Activated CD4-positive, CD25-positive, alpha-beta regulatory T cell treated with anti-CD3 and anti-CD28 coated beads, Interleukin-2, amount 50 U/mL, for 24 hours (primary cell): ENCODE measurements at regions not wholly inside any gene's neighbourhood (a gene's known extent, or its start where the extent isn't known, plus 50 kb on each side); places are given as distances from the start of the nearest gene placed in this dataset.

Source experiments
- ATAC-seq, 2 donors: fragments of 150-1000 bp; cut with Tn5 transposase; one replicate each; pipeline ENCODE4 v1.10.0; 2021; ENCODE audit warnings: mild to moderate bottlenecking in 1 of 2, moderate library complexity in 1 of 2

GRCh38 chr21:27839512-27840115 lies 872.7 kb upstream of the ADAMTS5 start:
- ATAC-seq: no peak

DNA sequence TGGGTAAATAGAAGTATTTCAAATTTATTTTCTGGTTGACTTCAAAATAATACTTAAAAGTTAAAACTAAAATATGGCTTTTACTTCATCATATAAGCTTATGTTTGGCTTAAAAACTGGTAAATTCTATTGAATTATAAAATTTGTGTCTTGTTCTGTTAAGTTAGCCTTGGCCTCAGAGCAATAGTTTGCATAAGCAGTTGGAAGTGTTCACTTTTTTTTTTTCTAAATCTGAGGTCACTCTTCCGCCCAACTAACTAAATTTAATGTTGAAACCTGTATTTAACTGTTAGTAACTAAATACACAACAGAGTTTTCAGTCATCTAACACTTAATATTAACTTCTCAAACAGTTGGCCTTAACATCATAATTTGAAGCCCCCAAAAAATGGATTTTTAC lies 871.7 kb upstream of the ADAMTS5 start:
- no peak for ATAC-seq

DNA sequence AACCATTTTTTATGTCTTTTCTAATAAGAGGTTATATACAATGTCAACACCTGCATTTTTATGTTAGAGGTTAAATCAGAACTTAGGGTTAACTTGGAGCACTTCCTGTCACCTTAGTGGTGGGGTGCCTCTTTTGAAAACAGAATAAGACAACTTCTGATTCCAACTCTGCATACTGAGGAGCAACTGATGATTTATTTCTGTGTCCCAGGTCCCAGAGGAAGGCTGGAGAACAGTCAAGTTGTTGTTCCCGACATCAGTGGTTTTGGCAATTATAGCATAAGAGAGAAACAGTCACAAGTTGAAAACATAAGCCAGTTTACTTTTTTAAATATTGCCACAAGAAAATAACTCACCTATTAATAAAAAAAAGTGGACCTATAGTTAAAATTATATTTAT lies 871.0 kb upstream of the ADAMTS5 start:
- no peak for ATAC-seq

- no peak for ATAC-seq
Observed at GRCh38 chr21:27833298-27833697, 866.4 kb upstream of the ADAMTS5 start.

DNA sequence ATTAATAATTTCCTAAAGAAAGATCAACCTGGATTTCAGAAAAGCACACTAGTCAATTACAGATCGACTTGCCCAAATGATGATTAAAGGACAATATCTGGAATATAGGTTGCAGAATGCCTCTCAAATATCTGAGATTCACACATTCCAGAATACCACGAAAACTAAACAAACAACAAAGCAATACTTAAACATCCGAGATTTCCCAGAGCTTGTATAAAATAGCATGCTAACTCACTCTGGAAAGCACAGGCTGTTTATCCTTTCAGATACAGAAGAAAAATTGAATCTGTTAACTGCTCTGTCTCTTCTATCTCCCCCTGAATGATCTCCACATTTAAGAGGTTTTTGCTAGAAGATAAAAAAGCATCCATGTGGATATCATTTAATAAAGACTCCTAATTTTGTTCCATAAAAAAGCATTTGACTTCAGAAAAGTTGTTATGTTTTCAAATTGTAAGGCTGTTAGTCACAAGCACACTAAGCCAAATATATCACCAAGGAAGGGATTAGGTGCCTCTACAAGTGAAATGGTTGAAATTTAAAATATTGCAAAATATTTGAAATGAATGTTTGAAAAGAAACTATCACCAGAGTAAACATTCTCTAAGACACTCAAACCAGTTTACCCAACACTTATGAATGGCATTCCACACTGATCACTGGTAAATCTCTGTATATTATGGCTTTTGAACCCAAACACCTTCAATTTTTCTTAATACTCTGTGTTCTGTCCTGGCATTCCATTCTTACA lies 865.1 kb upstream of the ADAMTS5 start:
- ATAC-seq: no peak

DNA sequence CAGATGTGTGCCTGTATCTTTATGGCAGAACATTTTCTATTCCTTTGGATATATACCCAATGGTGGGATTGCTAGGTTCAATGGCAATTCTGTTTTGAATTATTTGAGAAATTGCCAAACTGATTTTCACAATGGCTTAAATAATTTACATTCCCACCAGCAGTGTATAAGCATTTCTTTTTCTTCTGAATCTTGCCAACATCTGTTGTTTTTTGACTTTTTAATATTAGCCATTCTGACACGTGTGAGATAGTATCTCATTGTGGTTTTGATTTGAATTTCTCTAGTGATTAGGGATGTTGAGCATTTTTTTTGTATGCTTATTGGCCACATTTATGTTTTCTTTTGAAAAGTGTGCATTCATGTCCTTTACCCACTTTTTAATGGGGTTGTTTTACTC lies 864.3 kb upstream of the ADAMTS5 start:
- ATAC-seq: no peak

DNA sequence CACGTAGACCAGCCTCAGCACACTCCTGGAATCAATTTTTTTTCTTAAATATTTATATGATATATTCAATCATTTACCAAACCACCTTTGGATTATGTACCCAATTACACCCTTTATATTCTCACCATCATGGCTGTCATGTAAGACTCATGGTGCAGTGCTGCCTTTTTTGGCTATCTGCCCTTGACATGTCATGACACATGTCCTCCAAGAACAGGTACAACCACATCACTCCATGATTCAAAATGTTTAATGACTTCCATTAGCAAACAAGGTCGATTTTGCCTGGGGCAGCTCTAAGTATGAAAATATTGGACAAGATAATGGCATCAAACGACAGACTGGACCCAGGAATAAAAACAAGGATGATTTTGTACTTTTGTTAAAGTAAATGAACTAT lies 861.1 kb upstream of the ADAMTS5 start:
- ATAC-seq: no peak

DNA sequence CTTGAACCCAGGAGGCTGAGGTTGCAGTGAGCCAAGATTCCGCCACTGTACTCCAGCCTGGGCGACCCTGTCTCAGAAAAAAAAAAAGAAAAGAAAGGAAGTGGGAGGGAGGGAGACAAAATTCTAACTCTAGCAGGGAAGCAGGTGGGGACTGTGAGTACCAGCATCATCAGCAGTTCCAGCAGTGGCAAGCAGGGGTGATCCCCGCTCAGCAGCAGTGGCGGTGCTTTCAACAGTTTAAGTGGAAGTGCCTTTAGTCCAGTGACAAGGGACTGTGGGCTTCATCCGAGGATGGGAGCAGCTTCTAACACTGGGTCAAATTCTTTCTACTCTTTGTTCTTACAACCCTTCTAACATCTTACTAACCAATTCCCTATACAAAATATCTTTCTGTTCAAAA lies 858.1 kb upstream of the ADAMTS5 start:
- ATAC-seq: no peak

GRCh38 chr21:27823652-27824201 lies 856.8 kb upstream of the ADAMTS5 start:
- ATAC-seq: no peak

DNA sequence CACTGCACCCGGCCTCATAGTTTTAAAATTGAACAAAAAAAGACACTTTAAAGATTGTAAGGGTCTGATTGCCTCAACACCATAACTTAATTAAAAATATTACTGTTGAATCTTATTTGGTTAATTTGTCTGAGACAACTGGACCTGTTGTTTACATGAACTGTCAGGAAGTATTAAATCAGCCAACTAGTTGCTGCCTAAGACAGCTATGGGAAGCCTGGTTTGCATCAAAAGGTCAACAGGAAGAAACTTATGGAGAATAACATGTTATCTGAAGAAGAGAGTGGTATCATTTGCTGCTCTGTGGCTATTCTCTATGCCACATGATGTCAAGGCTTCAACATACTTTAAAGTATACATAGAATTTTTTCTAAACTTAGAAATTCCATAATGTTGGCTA lies 853.5 kb upstream of the ADAMTS5 start:
- ATAC-seq: no peak

DNA sequence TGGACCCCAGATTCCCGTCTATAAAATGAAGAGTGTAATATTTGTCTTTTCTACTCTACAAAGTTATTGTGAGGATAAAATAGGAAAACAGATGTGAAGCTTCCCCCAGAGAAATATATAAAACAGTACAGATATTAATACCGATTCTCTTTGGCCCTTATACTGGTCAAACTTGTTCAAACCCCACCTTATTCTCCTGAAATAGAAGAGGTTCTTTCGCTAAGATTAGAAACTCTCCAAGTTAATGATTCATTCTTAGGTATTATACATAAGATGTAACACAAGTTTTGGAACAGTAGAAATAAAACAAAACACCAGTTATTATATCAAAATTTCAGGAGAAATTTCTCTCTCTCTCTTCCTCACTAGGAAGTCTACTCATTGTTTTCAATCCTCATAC lies 852.4 kb upstream of the ADAMTS5 start:
- no peak for ATAC-seq

DNA sequence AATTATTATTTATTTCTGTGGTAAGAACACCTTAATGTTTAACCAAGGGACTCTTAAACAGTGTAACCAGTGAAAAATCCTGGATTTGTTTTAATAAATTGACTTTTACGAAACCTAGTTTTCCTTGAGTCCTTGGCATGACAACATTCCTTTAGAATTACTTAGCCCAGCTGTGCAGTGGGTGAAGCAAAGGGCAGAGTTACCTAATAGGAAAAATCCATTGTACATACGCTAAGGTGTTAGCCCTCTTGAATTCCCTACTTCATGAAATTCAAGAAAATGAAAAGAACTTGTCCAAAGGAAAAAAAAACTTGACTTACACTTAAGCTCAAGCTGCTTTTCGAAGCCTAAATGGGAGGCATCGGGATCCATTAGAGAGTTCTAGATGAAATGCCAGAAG lies 852.0 kb upstream of the ADAMTS5 start:
- ATAC-seq: no peak

- no peak for ATAC-seq
Observed at GRCh38 chr21:27817902-27818623, 851.2 kb upstream of the ADAMTS5 start.

GRCh38 chr21:27817074-27817473 lies 850.2 kb upstream of the ADAMTS5 start:
- ATAC-seq: no peak

DNA sequence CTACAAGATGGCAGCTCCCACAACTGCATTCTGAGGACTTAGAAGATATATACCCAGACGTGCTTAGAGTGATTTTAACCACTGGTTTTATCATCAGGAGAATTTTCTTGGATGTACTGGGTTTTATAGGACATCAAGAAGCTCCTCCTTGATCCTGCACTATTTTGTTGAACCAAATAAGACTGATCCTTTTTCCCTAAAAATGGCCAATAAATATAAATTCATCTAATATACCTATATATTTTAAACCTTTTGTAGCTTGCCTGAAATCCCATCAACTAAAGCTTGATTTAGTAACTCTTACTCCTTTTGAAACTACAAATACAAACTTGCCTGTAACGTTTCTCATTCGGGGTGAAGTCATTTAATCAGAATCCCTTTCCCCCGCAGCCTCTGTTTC lies 849.4 kb upstream of the ADAMTS5 start:
- ATAC-seq: no peak

DNA sequence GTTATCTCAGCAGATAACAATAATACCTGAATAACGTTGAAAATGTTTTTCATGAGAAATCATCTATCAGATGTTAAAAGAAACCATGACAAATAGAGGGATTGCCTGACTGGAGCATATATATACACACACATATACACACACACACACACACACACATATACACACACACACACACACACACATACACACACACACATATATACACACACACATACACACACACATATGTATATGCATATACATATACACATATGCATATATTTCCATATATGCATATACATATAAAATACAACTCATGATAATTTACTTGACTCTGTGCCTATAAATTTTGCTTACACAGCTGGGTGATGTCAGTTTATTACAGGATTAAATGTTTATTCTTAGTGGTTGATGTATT lies 847.3 kb upstream of the ADAMTS5 start:
- no peak for ATAC-seq

- ATAC-seq: no peak
Observed at GRCh38 chr21:27813750-27814149, 846.9 kb upstream of the ADAMTS5 start.

DNA sequence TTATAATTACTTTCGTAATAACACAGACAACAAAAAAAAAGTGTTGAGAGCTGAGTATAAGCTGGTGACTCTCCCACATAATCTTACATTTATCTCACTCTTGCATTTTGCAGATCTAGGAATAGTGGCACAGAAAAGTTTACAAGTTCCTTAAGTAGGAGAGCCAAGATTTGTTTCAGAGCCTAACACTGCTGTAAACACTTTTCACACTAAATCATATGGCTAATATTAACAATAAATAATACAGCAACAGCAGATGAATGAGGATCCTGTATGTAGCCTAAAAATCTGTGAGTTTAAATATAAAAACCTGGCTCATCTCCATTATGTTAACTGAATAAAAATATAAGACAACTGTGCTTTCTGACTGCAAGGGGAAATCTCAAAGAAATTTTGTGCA lies 846.5 kb upstream of the ADAMTS5 start:
- ATAC-seq: no peak

DNA sequence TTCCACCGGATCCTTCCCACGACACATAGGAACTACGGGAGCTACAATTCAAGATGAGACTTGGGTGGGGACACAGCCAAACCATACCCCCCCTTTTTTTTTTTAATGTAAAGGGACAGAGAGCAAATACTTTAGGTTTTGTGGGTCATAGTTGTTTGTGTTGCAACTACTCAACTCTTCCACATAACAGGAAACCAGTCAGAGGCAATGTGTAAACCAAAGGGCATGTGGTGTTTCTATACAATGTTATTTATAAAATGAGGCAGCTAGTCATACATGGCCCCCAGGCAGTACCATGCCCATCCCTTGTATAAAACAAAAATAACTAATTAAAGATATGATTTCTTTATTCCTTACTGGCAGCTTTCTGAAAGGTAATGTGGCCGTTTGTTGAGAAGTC lies 845.4 kb upstream of the ADAMTS5 start:
- no peak for ATAC-seq

- ATAC-seq: no peak
Observed at GRCh38 chr21:27808923-27809322, 842.0 kb upstream of the ADAMTS5 start.

DNA sequence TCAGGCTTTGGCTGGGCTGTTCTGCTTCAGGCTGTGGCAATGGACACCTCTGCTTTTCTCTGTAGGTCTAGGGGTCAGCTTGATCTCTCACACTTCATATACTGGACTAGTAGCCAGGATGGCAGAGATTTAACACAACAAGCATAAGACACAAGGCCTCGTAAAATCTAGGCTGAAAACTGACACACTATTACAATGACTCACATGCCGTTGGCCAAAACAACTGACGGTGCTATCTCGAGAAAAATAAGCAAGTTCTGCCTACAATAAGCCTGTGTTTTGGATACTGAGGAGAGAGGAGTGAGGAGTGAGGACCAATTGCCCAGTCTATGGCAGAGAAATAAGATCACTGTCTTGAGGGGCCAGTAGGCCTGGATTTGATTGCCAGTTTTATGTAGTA lies 840.7 kb upstream of the ADAMTS5 start:
- ATAC-seq: no peak

DNA sequence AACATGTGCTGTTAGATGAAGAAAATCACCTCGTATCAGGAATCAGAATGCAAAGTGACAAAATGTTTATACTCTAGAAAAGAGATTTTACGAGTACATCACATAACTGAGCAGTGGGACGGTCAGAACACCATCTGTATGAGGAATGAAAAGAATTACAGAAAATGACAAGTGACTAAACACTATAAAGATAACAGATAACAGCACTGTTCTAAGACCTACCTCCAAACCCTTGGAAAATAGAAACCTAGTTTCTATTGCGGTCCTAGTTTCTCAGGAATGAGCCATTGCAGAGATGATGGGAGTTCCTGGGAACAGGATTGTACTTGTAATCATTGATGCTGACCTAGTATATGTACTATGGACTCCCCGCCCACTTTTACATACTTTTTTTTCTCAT lies 839.4 kb upstream of the ADAMTS5 start:
- ATAC-seq: no peak

DNA sequence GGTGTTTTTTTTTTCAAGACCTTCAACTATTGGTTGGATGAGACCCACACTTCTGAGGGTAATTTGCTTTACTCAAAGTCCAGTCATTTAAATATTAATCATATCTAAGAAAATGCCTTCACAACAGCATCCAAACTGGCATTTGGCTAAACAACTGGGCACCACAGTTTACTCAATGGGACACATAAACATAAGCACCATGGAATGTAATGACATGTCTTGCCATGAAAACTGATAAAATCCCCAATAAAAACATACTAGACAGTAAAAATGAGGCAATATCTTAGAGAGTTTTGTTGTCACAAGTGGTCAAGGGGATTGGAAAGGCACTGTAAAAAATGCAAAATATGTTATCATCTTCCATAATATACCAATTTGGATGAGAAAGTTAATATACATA lies 838.8 kb upstream of the ADAMTS5 start:
- no peak for ATAC-seq

DNA sequence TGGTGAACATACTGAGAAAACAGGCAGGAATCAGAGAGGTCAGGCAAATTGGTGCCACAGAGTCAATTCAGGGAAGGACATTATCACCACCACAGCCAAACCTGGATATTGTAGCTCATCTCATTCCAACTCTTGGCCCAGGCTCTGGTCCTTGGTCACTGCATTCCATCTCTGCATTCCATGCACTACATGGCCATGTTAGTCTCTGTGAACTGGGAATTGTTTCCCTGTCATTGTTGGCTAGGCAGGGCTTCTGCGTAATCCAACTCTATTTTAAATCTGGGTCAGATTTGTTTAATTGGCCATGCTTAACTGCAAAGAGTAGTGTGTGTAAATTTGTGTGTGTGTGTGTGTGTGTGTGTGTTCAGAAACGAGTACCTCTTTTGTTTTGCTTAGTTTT lies 837.6 kb upstream of the ADAMTS5 start:
- ATAC-seq: no peak
